Activated CD8-positive, alpha-beta T cell treated with anti-CD3 and anti-CD28 coated beads for 36 hours (primary cell): ENCODE measurements at regions not wholly inside any gene's neighbourhood (a gene's known extent, or its start where the extent isn't known, plus 50 kb on each side); places are given as distances from the start of the nearest gene placed in this dataset.
"Not testable (repeated sequence)": the region's sequence is repeated elsewhere in the genome, so short reads cannot be mapped to it uniquely, and the experiment has no call there.

Experiments
- ATAC-seq: fragments of 200-7000 bp; cut with Tn5 transposase; one replicate; pipeline ENCODE4 v1.10.0; 2021; ENCODE audit warnings: mild to moderate bottlenecking, moderate library complexity
- CTCF ChIA-PET: fragments of 350-600 bp; sonication (Branson Sonifier 250); formaldehyde crosslinking; loops from one replicate; lab custom pipeline; 2021; ENCODE audit warnings: antibody characterized with exemption; lab: Charles Lee
- POLR2A ChIA-PET: fragments of 350-600 bp; sonication (Branson Sonifier 250); formaldehyde crosslinking; loops from one replicate; lab custom pipeline; 2021; ENCODE audit warnings: antibody characterized with exemption; lab: Charles Lee
- DNase-seq: peaks from one replicate; pipeline ENCODE4 v3.0.0-alpha.2; 2020
- H3K27ac Mint-ChIP-seq: one replicate; pipeline ENCODE4 v1.8.0; 2021; ENCODE audit warnings: mild to moderate bottlenecking, mixed read lengths
- H3K27me3 Mint-ChIP-seq: one replicate; pipeline ENCODE4 v1.8.0; 2021; ENCODE audit warnings: mixed read lengths
- H3K36me3 Mint-ChIP-seq: one replicate; pipeline ENCODE4 v1.8.0; 2021; ENCODE audit warnings: low read depth, mixed read lengths
- H3K4me1 Mint-ChIP-seq: one replicate; pipeline ENCODE4 v1.8.0; 2021; ENCODE audit warnings: low read depth, mixed read lengths
- H3K4me3 Mint-ChIP-seq: one replicate; pipeline ENCODE4 v1.8.0; 2021; ENCODE audit warnings: mild to moderate bottlenecking, moderate library complexity, mixed read lengths
- H3K9me3 Mint-ChIP-seq: one replicate; pipeline ENCODE4 v1.8.0; 2021; ENCODE audit warnings: mixed read lengths
- intact Hi-C: fragments of 100-400 bp; cut with micrococcal nuclease; formaldehyde crosslinking; loops from one replicate; pipeline ENCODE4 v1.10.0; 2022
- TF ChIP-seq, protein P1 (sequence below): fragments of 200-600 bp; IDR thresholded peaks from one replicate; pipeline ENCODE4 v1.8.0; 2022; ENCODE audit warnings: antibody characterized with exemption, mild to moderate bottlenecking

DNA sequence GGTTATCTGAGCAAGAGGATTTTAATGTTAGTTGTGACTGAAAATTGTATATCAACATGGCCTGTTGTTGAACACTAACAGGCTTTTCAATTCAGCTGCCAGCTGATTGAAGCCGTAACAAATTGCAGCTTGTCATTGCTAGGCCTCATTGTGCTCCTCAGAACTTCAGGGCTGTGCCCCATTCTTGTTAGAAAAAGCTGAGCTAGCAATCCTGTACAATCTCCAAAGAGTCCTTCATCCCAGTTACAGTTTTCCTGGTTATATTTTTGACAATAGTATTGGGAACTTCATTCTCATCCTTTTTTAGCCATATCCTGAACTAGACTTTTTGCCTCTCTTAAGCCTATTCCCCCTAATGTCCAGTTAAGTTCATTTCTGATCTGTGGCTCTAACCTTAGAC, 564.1 kb upstream of the ATXN7L3B start:
- Mint-ChIP-seq H3K9me3 (peaks cover 4% of the 10 kb centered on the region), H3K27me3 (no peaks in the 10 kb centered on the region), H3K4me1 (no peaks in the 10 kb centered on the region), H3K4me3 (no peak overlapping the region), H3K36me3 (no peaks in the 10 kb centered on the region), H3K27ac (no peak overlapping the region)
- intact Hi-C loops, result no loop called here
- POLR2A ChIA-PET, result no interaction called here
- DNase-seq (no peak), ATAC-seq (no peak)
- CTCF ChIA-PET, result no interaction called here
- TF ChIP-seq, protein P1, sequence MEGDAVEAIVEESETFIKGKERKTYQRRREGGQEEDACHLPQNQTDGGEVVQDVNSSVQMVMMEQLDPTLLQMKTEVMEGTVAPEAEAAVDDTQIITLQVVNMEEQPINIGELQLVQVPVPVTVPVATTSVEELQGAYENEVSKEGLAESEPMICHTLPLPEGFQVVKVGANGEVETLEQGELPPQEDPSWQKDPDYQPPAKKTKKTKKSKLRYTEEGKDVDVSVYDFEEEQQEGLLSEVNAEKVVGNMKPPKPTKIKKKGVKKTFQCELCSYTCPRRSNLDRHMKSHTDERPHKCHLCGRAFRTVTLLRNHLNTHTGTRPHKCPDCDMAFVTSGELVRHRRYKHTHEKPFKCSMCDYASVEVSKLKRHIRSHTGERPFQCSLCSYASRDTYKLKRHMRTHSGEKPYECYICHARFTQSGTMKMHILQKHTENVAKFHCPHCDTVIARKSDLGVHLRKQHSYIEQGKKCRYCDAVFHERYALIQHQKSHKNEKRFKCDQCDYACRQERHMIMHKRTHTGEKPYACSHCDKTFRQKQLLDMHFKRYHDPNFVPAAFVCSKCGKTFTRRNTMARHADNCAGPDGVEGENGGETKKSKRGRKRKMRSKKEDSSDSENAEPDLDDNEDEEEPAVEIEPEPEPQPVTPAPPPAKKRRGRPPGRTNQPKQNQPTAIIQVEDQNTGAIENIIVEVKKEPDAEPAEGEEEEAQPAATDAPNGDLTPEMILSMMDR, result no peak

DNA sequence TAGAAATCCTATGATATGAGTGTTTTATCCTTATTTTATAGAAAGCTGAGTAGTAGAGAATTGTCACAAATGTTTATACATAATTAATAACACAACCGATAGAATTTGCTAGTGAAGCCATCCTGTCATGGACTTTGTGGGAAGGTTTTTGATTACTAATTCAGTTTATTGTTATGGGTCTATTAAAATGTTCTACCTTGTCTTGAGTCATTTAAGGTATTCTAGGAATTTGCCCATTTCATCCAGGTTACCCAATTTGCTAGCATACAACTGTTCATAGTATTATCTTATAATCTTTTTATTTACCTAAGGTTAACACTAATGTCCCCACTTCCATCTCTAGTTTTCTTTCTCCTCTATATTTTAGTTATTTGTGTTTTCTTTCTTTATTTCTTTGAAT, 553.1 kb upstream of the ATXN7L3B start:
- CTCF ChIA-PET, result no interaction called here
- H3K4me3 Mint-ChIP-seq, result no peak overlapping the region
- ATAC-seq (no peak), DNase-seq (no peak)
- H3K36me3 Mint-ChIP-seq, result no peaks in the 10 kb centered on the region
- H3K27ac Mint-ChIP-seq, result no peak overlapping the region
- H3K4me1 Mint-ChIP-seq, result no peaks in the 10 kb centered on the region
- H3K27me3 Mint-ChIP-seq, result no peaks in the 10 kb centered on the region
- TF ChIP-seq, protein P1, result no peak
- intact Hi-C loops, result no loop called here
- POLR2A ChIA-PET, result no interaction called here
- peaks cover 4% of the 10 kb centered on the region for H3K9me3 Mint-ChIP-seq

DNA sequence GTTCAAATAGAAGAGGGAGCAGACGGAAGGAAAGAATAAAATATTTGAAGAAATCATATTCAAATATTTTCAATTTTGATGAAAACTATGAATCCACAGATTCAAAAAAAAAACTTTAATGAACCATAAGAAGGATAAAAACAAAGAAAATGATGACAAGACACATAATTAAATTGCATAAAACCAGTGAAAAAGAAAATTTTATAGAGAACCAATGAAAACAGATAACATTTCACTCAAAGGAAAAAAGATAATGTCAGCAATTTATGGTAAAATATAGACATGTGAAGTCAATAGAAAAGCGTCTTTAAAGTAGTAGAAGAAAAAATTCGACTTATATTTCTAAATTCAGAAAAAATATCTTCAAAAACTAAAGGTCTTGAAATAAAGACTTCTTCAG, 546.5 kb upstream of the ATXN7L3B start:
- ATAC-seq (no peak), DNase-seq (no peak)
- intact Hi-C loops, result no loop called here
- CTCF ChIA-PET, result no interaction called here
- no peaks in the 10 kb centered on the region for H3K4me1 Mint-ChIP-seq
- no peaks in the 10 kb centered on the region for H3K9me3 Mint-ChIP-seq
- H3K27ac Mint-ChIP-seq, result no peak overlapping the region
- POLR2A ChIA-PET, result no interaction called here
- TF ChIP-seq, protein P1, result no peak
- no peaks in the 10 kb centered on the region for H3K36me3 Mint-ChIP-seq
- H3K27me3 Mint-ChIP-seq, result no peaks in the 10 kb centered on the region
- H3K4me3 Mint-ChIP-seq, result no peak overlapping the region

DNA sequence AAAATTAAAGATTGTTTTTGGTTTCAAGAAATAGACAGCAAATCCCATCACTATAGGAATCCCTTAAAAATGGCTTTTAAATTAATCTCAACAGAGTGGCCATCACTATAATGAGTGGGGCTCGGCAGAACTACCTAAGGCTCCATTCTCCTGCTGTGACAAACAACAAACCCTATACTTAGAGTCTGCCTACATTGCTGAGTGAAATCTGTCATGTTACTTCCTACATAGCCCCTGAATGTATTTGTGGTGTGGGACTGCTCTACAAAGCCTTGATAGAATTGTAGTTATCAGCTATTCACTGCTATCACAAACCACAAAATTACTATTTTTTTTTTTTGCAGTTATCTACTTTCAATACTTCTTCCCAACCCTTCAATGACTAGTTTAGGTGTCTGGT, 538.7 kb upstream of the ATXN7L3B start:
- intact Hi-C loops, result no loop called here
- TF ChIP-seq, protein P1, result no peak
- ChIA-PET POLR2A (no interaction called here), CTCF (no interaction called here)
- ATAC-seq, result no peak
- H3K4me1 Mint-ChIP-seq, result no peaks in the 10 kb centered on the region
- no peaks in the 10 kb centered on the region for H3K36me3 Mint-ChIP-seq
- H3K4me3 Mint-ChIP-seq, result no peak overlapping the region
- no peaks in the 10 kb centered on the region for H3K27me3 Mint-ChIP-seq
- H3K27ac Mint-ChIP-seq, result no peak overlapping the region
- H3K9me3 Mint-ChIP-seq, result no peaks in the 10 kb centered on the region
- no peak for DNase-seq

DNA sequence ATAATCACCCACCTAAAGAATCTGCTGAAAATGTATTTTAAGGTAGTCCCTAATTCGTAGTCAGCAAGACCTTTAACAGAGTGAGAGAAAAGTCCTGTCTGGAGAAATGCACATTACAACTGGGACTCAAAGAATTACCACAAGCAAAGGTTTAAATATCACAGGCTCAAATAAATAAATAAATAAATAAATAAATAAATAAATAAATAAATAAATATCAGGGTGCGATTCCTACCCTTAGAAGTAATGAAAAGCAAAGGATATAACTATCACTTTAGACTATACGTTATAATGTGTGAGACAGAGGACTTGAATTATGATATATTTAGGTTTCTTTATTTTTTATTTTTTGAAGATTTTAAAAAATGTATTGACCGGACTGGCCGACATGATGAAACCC, 522.5 kb upstream of the ATXN7L3B start:
- ChIA-PET CTCF (no interaction called here), POLR2A (no interaction called here)
- H3K27me3 Mint-ChIP-seq, result no peaks in the 10 kb centered on the region
- DNase-seq, result no peak
- peaks cover 2% of the 10 kb centered on the region for H3K9me3 Mint-ChIP-seq
- TF ChIP-seq, protein P1, result no peak
- intact Hi-C loops, result no loop called here
- no peak for ATAC-seq
- no peaks in the 10 kb centered on the region for H3K36me3 Mint-ChIP-seq
- H3K27ac Mint-ChIP-seq, result no peak overlapping the region
- no peaks in the 10 kb centered on the region for H3K4me1 Mint-ChIP-seq
- H3K4me3 Mint-ChIP-seq, result no peak overlapping the region

DNA sequence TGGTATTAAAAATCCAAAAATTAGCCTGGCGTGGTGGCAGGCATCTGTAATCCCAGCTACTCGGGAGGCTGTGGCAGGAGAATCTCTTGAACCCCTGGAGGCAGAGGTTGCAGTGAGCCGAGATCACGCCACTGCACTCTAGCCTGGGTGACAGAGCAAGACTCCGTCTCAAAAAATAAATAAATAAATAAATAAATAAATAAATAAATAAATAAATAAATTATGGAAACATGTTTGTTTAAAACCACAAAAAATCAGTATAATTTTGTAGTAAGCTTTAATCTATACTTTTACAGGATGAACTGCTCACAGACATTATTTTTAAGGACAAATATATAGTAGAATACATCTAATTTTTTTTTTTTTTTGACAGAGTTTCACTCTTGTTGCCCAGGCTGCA, 521.3 kb upstream of the ATXN7L3B start:
- H3K4me1 Mint-ChIP-seq, H3K36me3 Mint-ChIP-seq, ATAC-seq, H3K4me3 Mint-ChIP-seq, intact Hi-C loops, CTCF ChIA-PET, H3K9me3 Mint-ChIP-seq, POLR2A ChIA-PET, H3K27ac Mint-ChIP-seq, DNase-seq, H3K27me3 Mint-ChIP-seq: not testable (repeated sequence)
